NCI-H2029 treated with DMSO at 0.1 percent for 48 hours (cell line): ENCODE measurements at regions not wholly inside any gene's neighbourhood (a gene's known extent, or its start where the extent isn't known, plus 50 kb on each side); places are given as distances from the start of the nearest gene placed in this dataset.
"Not testable (repeated sequence)": the region's sequence is repeated elsewhere in the genome, so short reads cannot be mapped to it uniquely, and the experiment has no call there.

ENCODE experiments used
- DNase-seq: peaks from one replicate; lab custom pipeline; 2025; lab: John Stamatoyannopoulos, UW

GRCh38 chr12:83933615-83934014, 979.0 kb downstream of the SLC6A15 start:
- no peak for DNase-seq

- DNase-seq: no peak
These were observed 980.6 kb downstream of the SLC6A15 start for GRCh38 chr12:83932011-83932410.

- DNase-seq: no peak
These were observed 981.1 kb downstream of the SLC6A15 start for GRCh38 chr12:83931451-83931850.

GRCh38 chr12:83929792-83930191, 982.8 kb downstream of the SLC6A15 start:
- DNase-seq: not testable (repeated sequence)

- DNase-seq: no peak
These were observed 991.6 kb downstream of the SLC6A15 start for GRCh38 chr12:83920821-83921547.

GRCh38 chr12:83919081-83919480, 993.5 kb downstream of the SLC6A15 start:
- no peak for DNase-seq

- no peak for DNase-seq
These were observed 1008.4 kb downstream of the SLC6A15 start for GRCh38 chr12:83904175-83904574.

GRCh38 chr12:83896416-83896815, 1016.2 kb downstream of the SLC6A15 start:
- DNase-seq: no peak

GRCh38 chr12:83893101-83893500, 1019.5 kb downstream of the SLC6A15 start:
- no peak for DNase-seq

GRCh38 chr12:83889745-83890144, 1022.9 kb downstream of the SLC6A15 start:
- DNase-seq: no peak

- DNase-seq: no peak
These were observed 1026.1 kb downstream of the SLC6A15 start for GRCh38 chr12:83886479-83886878.

- DNase-seq: not testable (repeated sequence)
These were observed 1041.5 kb downstream of the SLC6A15 start for GRCh38 chr12:83870921-83871599.

- DNase-seq: no peak
These were observed 1046.1 kb downstream of the SLC6A15 start for GRCh38 chr12:83866477-83866876.

- DNase-seq: no peak
These were observed 1047.2 kb downstream of the SLC6A15 start for GRCh38 chr12:83865431-83865830.

GRCh38 chr12:83864054-83864453, 1048.5 kb downstream of the SLC6A15 start:
- no peak for DNase-seq

GRCh38 chr12:83859021-83859420, 1053.6 kb downstream of the SLC6A15 start:
- DNase-seq: no peak

- DNase-seq: no peak
These were observed 1055.8 kb downstream of the SLC6A15 start for GRCh38 chr12:83856803-83857202.

GRCh38 chr12:83850531-83850930, 1062.1 kb downstream of the SLC6A15 start:
- no peak for DNase-seq

GRCh38 chr12:83848702-83849101, 1063.9 kb downstream of the SLC6A15 start:
- no peak for DNase-seq

- no peak for DNase-seq
These were observed 1069.1 kb downstream of the SLC6A15 start for GRCh38 chr12:83843541-83843940.

- DNase-seq: no peak
These were observed 1071.0 kb downstream of the SLC6A15 start for GRCh38 chr12:83841620-83842019.

- DNase-seq: no peak
These were observed 1084.7 kb downstream of the SLC6A15 start for GRCh38 chr12:83827860-83828259.

- no peak for DNase-seq
These were observed 1085.4 kb downstream of the SLC6A15 start for GRCh38 chr12:83827193-83827592.

GRCh38 chr12:83826112-83826511, 1086.5 kb downstream of the SLC6A15 start:
- no peak for DNase-seq
